Trophoblast cell (in vitro differentiated cells and primary cell): ENCODE measurements at regions not wholly inside any gene's neighbourhood (a gene's known extent, or its start where the extent isn't known, plus 50 kb on each side); places are given as distances from the start of the nearest gene placed in this dataset.

Experiments
- DNase-seq, 2 donors: peaks; one replicate each; pipeline ENCODE4 v3.0.0-alpha.2; 2016
- H2AFZ ChIP-seq: 2 replicates; pipeline ENCODE4 v1.6.1; 2013; ENCODE audit warnings: low read length, moderate library complexity, mild to moderate bottlenecking; ENCODE audit not compliant: insufficient read depth, poor library complexity
- H2AK5ac ChIP-seq: 2 replicates; pipeline ENCODE4 v1.6.1; 2013; ENCODE audit warnings: mild to moderate bottlenecking, low read length
- H2BK120ac ChIP-seq: 2 replicates; pipeline ENCODE4 v1.6.1; 2013; ENCODE audit warnings: low read length, mild to moderate bottlenecking, moderate library complexity; ENCODE audit not compliant: insufficient read depth, poor library complexity
- H2BK12ac ChIP-seq: 2 replicates; pipeline ENCODE4 v1.6.1; 2013; ENCODE audit warnings: mild to moderate bottlenecking, low read length, moderate library complexity
- H2BK5ac ChIP-seq: 2 replicates; pipeline ENCODE4 v1.6.1; 2013; ENCODE audit warnings: low read length, low read depth, moderate library complexity, mild to moderate bottlenecking; ENCODE audit not compliant: poor library complexity
- H3K14ac ChIP-seq: 2 replicates; pipeline ENCODE4 v1.6.1; 2013; ENCODE audit warnings: mild to moderate bottlenecking, low read length
- H3K18ac ChIP-seq: 2 replicates; pipeline ENCODE4 v1.6.1; 2013; ENCODE audit warnings: mild to moderate bottlenecking, low read length
- H3K23ac ChIP-seq: 2 replicates; pipeline ENCODE4 v1.6.1; 2013; ENCODE audit warnings: low read length
- H3K27ac ChIP-seq: 2 replicates; pipeline ENCODE4 v1.5.1; 2013; ENCODE audit warnings: low read depth, mild to moderate bottlenecking, inconsistent platforms, low read length, moderate library complexity
- H3K27me3 ChIP-seq: 2 replicates; pipeline ENCODE4 v1.6.1; 2013; ENCODE audit warnings: inconsistent platforms, mild to moderate bottlenecking, low read length, moderate library complexity; ENCODE audit not compliant: insufficient read depth
- H3K36me3 ChIP-seq, 2 experiments: 1 replicate in 1 of 2; 2 replicates in 1 of 2; pipeline ENCODE4 v1.6.1; 2013; ENCODE audit warnings: low read length in 2 of 2, mild to moderate bottlenecking in 2 of 2, moderate library complexity in 1 of 2; ENCODE audit not compliant: insufficient read depth in 2 of 2, control insufficient read depth in 1 of 2
- H3K4ac ChIP-seq: 2 replicates; pipeline ENCODE4 v1.6.1; 2013; ENCODE audit warnings: low read depth, mild to moderate bottlenecking, low read length, moderate library complexity
- H3K4me1 ChIP-seq, 2 experiments: 1 replicate in 1 of 2; 2 replicates in 1 of 2; pipeline ENCODE4 v1.6.1; 2013; ENCODE audit warnings: low read length in 2 of 2, mild to moderate bottlenecking in 2 of 2, moderate library complexity in 1 of 2; ENCODE audit not compliant: insufficient read depth in 2 of 2, control insufficient read depth in 1 of 2
- H3K4me2 ChIP-seq: 2 replicates; pipeline ENCODE4 v1.6.1; 2013; ENCODE audit warnings: inconsistent platforms, mild to moderate bottlenecking, low read length, moderate library complexity
- H3K4me3 ChIP-seq: 2 replicates; pipeline ENCODE4 v1.5.1; 2013; ENCODE audit warnings: mild to moderate bottlenecking, low read depth, low read length, inconsistent platforms
- H3K79me1 ChIP-seq: one replicate; pipeline ENCODE4 v1.6.1; 2013; ENCODE audit warnings: low read length
- H3K79me2 ChIP-seq: 2 replicates; pipeline ENCODE4 v1.6.1; 2013; ENCODE audit warnings: low read length, mild to moderate bottlenecking; ENCODE audit not compliant: control insufficient read depth, insufficient read depth, poor library complexity
- H3K9ac ChIP-seq: 2 replicates; pipeline ENCODE4 v1.6.1; 2013; ENCODE audit warnings: mild to moderate bottlenecking, low read length
- H3K9me3 ChIP-seq: 2 replicates; pipeline ENCODE4 v1.6.1; 2013; ENCODE audit warnings: low read depth, mild to moderate bottlenecking, control low read depth, inconsistent platforms, low read length; ENCODE audit not compliant: insufficient read depth
- H4K12ac ChIP-seq: 2 replicates; pipeline ENCODE4 v1.6.1; 2013; ENCODE audit warnings: low read depth, mild to moderate bottlenecking, low read length, moderate library complexity
- H4K8ac ChIP-seq: 2 replicates; pipeline ENCODE4 v1.6.1; 2013; ENCODE audit warnings: low read depth, mild to moderate bottlenecking, low read length, moderate library complexity
- H4K91ac ChIP-seq: one replicate; pipeline ENCODE4 v1.6.1; 2013; ENCODE audit warnings: low read depth, mild to moderate bottlenecking, low read length, moderate library complexity
- WGBS: extraction: QIAGEN DNeasy Blood & Tissue Kit; methylation state at CpG from one replicate; pipeline ENCODE4 v1.1.7; 2013; ENCODE audit warnings: missing lambda C conversion rate; ENCODE audit not compliant: insufficient read length, insufficient coverage; ENCODE audit errors: extremely low coverage; 5-methylcytosine and 5-hydroxymethylcytosine counted together

DNA sequence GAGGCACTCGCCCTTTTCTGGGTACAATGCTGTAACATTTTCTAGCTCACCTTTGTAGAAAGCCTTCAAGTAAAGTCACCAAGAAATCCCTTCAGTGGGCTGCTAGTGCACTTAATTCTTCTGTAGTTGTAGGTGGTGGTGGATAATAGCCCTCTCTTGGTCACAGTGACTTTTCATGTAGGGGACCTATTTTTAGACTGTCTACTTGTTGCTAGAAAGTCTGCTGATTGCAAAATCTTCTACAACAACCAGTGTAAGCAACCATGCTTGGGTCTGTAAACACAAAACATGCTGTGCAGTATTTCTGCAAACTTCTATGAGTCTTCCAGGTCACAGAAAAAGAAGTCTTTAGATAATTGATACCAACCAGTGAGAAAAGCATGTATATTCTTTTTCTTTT lies 55.6 kb downstream of the PBDC1 start:
- Histone ChIP-seq H4K8ac (no peak overlapping the region), H3K4me1 (no peaks in the 10 kb centered on the region)

DNA sequence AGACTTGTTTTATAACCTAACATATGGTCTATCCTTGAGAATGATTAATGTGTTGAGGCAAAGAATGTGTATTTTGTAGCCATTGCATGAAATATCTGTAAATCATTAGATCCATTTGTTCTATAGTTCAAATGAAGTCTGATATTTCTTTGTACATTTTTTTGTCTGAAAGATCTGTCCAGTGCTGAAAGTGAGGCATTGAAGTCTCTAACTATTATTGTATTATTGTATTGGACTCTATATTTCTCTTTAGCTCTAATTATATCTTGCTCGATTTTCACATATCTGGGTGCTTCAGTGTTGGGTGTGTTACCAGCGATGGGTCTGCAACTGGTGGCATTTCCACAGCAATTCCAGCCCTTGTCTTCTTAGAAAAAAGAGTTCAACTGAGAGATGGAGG lies 76.0 kb downstream of the PBDC1 start:
- H3K9me3 ChIP-seq: no peaks in the 10 kb centered on the region
- H3K4ac ChIP-seq: no peak overlapping the region
- no peak overlapping the region for H3K4me3 ChIP-seq
- WGBS: no CpG with 5 or more reads among the region's 2 CpGs
- no peak overlapping the region for H3K23ac ChIP-seq
- no peak overlapping the region for H2AFZ ChIP-seq
- no peak overlapping the region for H3K14ac ChIP-seq
- H4K12ac ChIP-seq: no peak overlapping the region
- H3K36me3 ChIP-seq: no peaks in the 10 kb centered on the region
- H3K4me2 ChIP-seq: no peak overlapping the region
- no peak overlapping the region for H4K8ac ChIP-seq
- H3K27ac ChIP-seq: no peak overlapping the region
- no peak overlapping the region for H2BK5ac ChIP-seq
- no peak overlapping the region for H4K91ac ChIP-seq
- H3K27me3 ChIP-seq: no peaks in the 10 kb centered on the region
- H2BK120ac ChIP-seq: no peak overlapping the region
- no peak overlapping the region for H2BK12ac ChIP-seq
- H3K4me1 ChIP-seq: no peaks in the 10 kb centered on the region
- DNase-seq: no peak
- H2AK5ac ChIP-seq: no peak overlapping the region
- H3K18ac ChIP-seq: no peak overlapping the region
- H3K9ac ChIP-seq: no peak overlapping the region
- no peaks in the 10 kb centered on the region for H3K79me1 ChIP-seq
- H3K79me2 ChIP-seq: no peaks in the 10 kb centered on the region

More for the DNA sequence above, 55.6 kb downstream of the PBDC1 start:
- Histone ChIP-seq H3K79me2 (no peaks in the 10 kb centered on the region), H2AFZ (no peak overlapping the region), H3K27ac (no peak overlapping the region), H2BK120ac (no peak overlapping the region), H3K4me2 (no peak overlapping the region), H3K4me3 (no peak overlapping the region), H4K91ac (no peak overlapping the region), H3K14ac (no peak overlapping the region), H3K9ac (no peak overlapping the region), H4K12ac (no peak overlapping the region), H3K36me3 (no peaks in the 10 kb centered on the region), H3K27me3 (no peaks in the 10 kb centered on the region), H3K79me1 (no peaks in the 10 kb centered on the region), H2BK5ac (no peak overlapping the region), H3K4ac (no peak overlapping the region), H2BK12ac (no peak overlapping the region), H2AK5ac (no peak overlapping the region), H3K9me3 (no peaks in the 10 kb centered on the region), H3K23ac (no peak overlapping the region), H3K18ac (no peak overlapping the region)
- no peak for DNase-seq
- no CpG with 5 or more reads among the region's 1 CpG for WGBS

DNA sequence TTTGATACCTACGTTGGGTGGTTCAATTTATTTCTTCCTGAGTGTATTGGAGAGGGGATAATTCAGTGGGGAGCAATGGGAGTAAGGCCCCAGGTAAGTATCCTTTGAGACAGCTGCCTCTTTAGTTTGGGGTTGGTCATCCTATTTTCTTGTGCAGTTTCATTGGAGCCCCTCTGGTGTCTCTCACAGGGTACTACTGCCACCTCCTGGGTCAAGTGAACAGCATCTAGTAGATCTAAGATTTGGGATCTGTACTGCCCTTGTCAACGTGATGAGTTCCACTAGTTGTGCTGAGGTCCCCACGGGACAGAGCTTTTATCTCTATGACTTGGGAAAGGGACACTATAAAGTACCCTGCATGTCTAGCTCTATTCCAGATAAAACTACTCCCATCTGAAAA lies 80.6 kb downstream of the PBDC1 start:
- DNase-seq: peak; percentile 4 to 36
- H3K79me2 ChIP-seq: no peaks in the 10 kb centered on the region
- WGBS: no CpG with 5 or more reads among the region's 3 CpGs

DNA sequence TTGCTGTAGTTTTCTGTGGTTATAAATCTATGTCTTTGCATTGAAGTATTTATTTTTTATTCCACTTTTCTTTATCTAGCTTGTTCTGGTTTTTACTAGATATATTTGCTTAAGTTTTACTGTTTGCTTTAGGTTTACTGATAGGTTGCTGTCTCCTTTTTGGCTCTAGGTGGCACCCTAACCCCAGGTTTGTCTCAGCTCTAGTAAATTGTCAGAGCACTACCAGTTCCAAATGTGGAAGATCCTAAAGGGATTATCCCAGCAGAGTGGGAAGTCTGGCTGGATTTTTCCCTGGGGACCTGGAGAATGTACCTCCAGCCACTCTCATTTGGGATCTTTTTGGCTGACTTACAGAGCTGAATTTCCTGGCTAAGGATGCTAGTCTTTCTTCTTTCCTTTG lies 106.1 kb downstream of the PBDC1 start:
- Histone ChIP-seq H3K4me3 (no peak overlapping the region), H3K18ac (no peak overlapping the region), H3K23ac (no peak overlapping the region), H2BK5ac (no peak overlapping the region), H3K79me2 (no peaks in the 10 kb centered on the region), H3K79me1 (no peaks in the 10 kb centered on the region), H2AFZ (no peak overlapping the region), H2BK120ac (no peak overlapping the region), H3K4ac (no peak overlapping the region), H3K4me2 (no peak overlapping the region), H4K91ac (no peak overlapping the region), H4K8ac (no peak overlapping the region), H3K9ac (no peak overlapping the region), H3K27me3 (no peaks in the 10 kb centered on the region), H3K4me1 (no peaks in the 10 kb centered on the region), H3K36me3 (no peaks in the 10 kb centered on the region), H4K12ac (no peak overlapping the region), H3K14ac (no peak overlapping the region), H2BK12ac (no peak overlapping the region), H3K9me3 (no peaks in the 10 kb centered on the region), H2AK5ac (no peak overlapping the region), H3K27ac (no peak overlapping the region)
- peak; percentile 11 to 66 for DNase-seq

More for the DNA sequence above, 80.6 kb downstream of the PBDC1 start:
- Histone ChIP-seq H3K36me3 (no peaks in the 10 kb centered on the region), H2AFZ (no peak overlapping the region), H2AK5ac (no peak overlapping the region), H3K4me1 (no peaks in the 10 kb centered on the region), H3K4me3 (no peak overlapping the region), H4K12ac (no peak overlapping the region), H3K27ac (no peak overlapping the region), H3K4me2 (no peak overlapping the region), H3K79me1 (no peaks in the 10 kb centered on the region), H2BK12ac (no peak overlapping the region), H4K91ac (no peak overlapping the region), H3K14ac (no peak overlapping the region), H3K18ac (no peak overlapping the region), H2BK120ac (no peak overlapping the region), H3K23ac (no peak overlapping the region), H3K27me3 (no peaks in the 10 kb centered on the region), H2BK5ac (no peak overlapping the region), H4K8ac (no peak overlapping the region), H3K4ac (no peak overlapping the region), H3K9ac (no peak overlapping the region), H3K9me3 (no peaks in the 10 kb centered on the region)
